ENCODE measurements at regions not wholly inside any gene's neighbourhood (a gene's known extent, or its start where the extent isn't known, plus 50 kb on each side); places are given as distances from the start of the nearest gene placed in this dataset.
A peak's percentile ranks its signal among the peaks of the same experiment; 100 is the strongest.

DNA sequence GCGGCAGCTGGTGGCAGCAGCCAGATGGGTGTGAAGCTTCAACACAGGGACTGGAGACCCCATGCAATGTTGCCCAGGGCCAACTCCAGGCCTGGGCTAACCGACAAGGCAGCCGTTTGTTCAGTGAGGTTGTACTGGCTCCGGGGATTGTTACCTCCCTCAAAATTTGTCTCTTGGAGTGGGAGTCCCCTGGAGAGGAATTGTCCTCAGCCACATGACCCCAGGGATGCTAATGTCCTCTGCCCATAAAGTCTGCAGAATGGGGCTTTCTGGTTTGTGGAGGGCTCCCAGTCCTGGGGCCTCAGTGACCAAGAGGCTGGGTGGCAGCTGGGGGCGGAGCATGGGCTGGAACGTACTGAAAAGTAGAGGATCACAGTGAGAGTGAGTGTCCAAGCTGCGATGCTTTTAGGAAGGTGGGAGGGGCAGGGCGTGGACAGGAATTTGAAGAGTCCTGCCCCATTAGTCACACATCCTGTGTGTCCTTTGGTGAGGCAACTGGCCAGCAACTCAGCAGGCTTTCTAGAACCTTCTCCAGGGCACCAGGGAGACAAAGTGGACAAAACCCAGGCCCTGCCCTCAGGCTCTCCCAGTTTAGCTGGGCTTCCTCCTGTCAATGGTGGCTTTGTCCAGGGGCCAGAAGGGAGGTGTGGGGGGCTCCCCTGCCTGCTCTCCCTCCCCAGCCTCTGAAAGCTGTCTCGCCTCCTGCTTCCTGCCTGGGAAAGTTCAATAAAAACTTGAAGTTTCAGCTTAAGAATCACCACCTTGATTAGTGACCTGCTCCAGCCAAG lies 114.0 kb downstream of the NSG2 start:
- Histone ChIP-seq H3K36me3 (ENCODE audit: low read depth) (no peaks in the 10 kb centered on the region), H3K4me3 (ENCODE audit: severe bottlenecking) (no peak overlapping the region), H3K4me1 (ENCODE audit: insufficient read depth, poor library complexity, severe bottlenecking) (peaks cover 13% of the 10 kb centered on the region), H3K27ac (ENCODE audit: poor library complexity, severe bottlenecking) (peak overlapping the region; percentile 68), H3K9me3 (ENCODE audit: severe bottlenecking) (no peaks in the 10 kb centered on the region), H3K27me3 (ENCODE audit: insufficient read depth, poor library complexity, severe bottlenecking) (no peaks in the 10 kb centered on the region)
- peak; percentile 99 for ATAC-seq (ENCODE audit: low read depth)
- TF ChIP-seq, protein P1, sequence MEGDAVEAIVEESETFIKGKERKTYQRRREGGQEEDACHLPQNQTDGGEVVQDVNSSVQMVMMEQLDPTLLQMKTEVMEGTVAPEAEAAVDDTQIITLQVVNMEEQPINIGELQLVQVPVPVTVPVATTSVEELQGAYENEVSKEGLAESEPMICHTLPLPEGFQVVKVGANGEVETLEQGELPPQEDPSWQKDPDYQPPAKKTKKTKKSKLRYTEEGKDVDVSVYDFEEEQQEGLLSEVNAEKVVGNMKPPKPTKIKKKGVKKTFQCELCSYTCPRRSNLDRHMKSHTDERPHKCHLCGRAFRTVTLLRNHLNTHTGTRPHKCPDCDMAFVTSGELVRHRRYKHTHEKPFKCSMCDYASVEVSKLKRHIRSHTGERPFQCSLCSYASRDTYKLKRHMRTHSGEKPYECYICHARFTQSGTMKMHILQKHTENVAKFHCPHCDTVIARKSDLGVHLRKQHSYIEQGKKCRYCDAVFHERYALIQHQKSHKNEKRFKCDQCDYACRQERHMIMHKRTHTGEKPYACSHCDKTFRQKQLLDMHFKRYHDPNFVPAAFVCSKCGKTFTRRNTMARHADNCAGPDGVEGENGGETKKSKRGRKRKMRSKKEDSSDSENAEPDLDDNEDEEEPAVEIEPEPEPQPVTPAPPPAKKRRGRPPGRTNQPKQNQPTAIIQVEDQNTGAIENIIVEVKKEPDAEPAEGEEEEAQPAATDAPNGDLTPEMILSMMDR (IDR thresholded peaks at IDR 0.05; ENCODE audit: poor library complexity, severe bottlenecking) = no peak
- peak; percentile 96 for DNase-seq (ENCODE audit: low spot score)

GRCh38 chr5:174165406-174165805 lies 119.9 kb downstream of the NSG2 start:
- H3K4me3 ChIP-seq (ENCODE audit: severe bottlenecking) = no peak overlapping the region
- H3K9me3 ChIP-seq (ENCODE audit: severe bottlenecking) = peaks cover 4% of the 10 kb centered on the region
- no peak overlapping the region for H3K27ac ChIP-seq (ENCODE audit: poor library complexity, severe bottlenecking)
- ATAC-seq (ENCODE audit: low read depth) (no peak), DNase-seq (ENCODE audit: low spot score) (peak; percentile 19)
- no peaks in the 10 kb centered on the region for H3K4me1 ChIP-seq (ENCODE audit: insufficient read depth, poor library complexity, severe bottlenecking)
- TF ChIP-seq, protein P1 (IDR thresholded peaks at IDR 0.05; ENCODE audit: poor library complexity, severe bottlenecking) = no peak
- no peaks in the 10 kb centered on the region for H3K36me3 ChIP-seq (ENCODE audit: low read depth)
- H3K27me3 ChIP-seq (ENCODE audit: insufficient read depth, poor library complexity, severe bottlenecking) = no peaks in the 10 kb centered on the region

- ATAC-seq (ENCODE audit: low read depth) (no peak), DNase-seq (ENCODE audit: low spot score) (no peak)
- TF ChIP-seq, protein P1 (IDR thresholded peaks at IDR 0.05; ENCODE audit: poor library complexity, severe bottlenecking) = no peak
Observed at GRCh38 chr5:174166231-174167079, 120.9 kb downstream of the NSG2 start.

GRCh38 chr5:174167080-174167910 lies 121.8 kb downstream of the NSG2 start:
- H3K27me3 ChIP-seq (ENCODE audit: insufficient read depth, poor library complexity, severe bottlenecking) = no peaks in the 10 kb centered on the region
- H3K4me3 ChIP-seq (ENCODE audit: severe bottlenecking) = no peak overlapping the region
- ATAC-seq (ENCODE audit: low read depth) = no peak
- DNase-seq (ENCODE audit: low spot score) = no peak
- peaks cover 4% of the 10 kb centered on the region for H3K9me3 ChIP-seq (ENCODE audit: severe bottlenecking)
- no peaks in the 10 kb centered on the region for H3K36me3 ChIP-seq (ENCODE audit: low read depth)
- H3K27ac ChIP-seq (ENCODE audit: poor library complexity, severe bottlenecking) = no peak overlapping the region
- TF ChIP-seq, protein P1 (IDR thresholded peaks at IDR 0.05; ENCODE audit: poor library complexity, severe bottlenecking) = no peak
- no peaks in the 10 kb centered on the region for H3K4me1 ChIP-seq (ENCODE audit: insufficient read depth, poor library complexity, severe bottlenecking)

More at GRCh38 chr5:174166231-174167079, 120.9 kb downstream of the NSG2 start:
- H3K9me3 ChIP-seq (ENCODE audit: severe bottlenecking) = peaks cover 4% of the 10 kb centered on the region
- H3K4me1 ChIP-seq (ENCODE audit: insufficient read depth, poor library complexity, severe bottlenecking) = no peaks in the 10 kb centered on the region
- H3K4me3 ChIP-seq (ENCODE audit: severe bottlenecking) = no peak overlapping the region
- no peak overlapping the region for H3K27ac ChIP-seq (ENCODE audit: poor library complexity, severe bottlenecking)
- no peaks in the 10 kb centered on the region for H3K27me3 ChIP-seq (ENCODE audit: insufficient read depth, poor library complexity, severe bottlenecking)
- H3K36me3 ChIP-seq (ENCODE audit: low read depth) = no peaks in the 10 kb centered on the region

All from RWPE2 (cell line).